Tibial artery (tissue), 4 donors: ENCODE measurements at regions not wholly inside any gene's neighbourhood (a gene's known extent, or its start where the extent isn't known, plus 50 kb on each side); places are given as distances from the start of the nearest gene placed in this dataset.

ENCODE experiments used
- DNase-seq, 2 donors: peaks; one replicate each; pipeline ENCODE4 v3.0.0-alpha.2; 2019
- H3K27ac ChIP-seq, 2 donors: fragments of 200-600 bp; sonication (generic) in 1 of 2; 1 replicate in 1 of 2; 2 replicates in 1 of 2; pipeline ENCODE4 v1.5.1; 2018 to 2019; ENCODE audit warnings: mild to moderate bottlenecking in 1 of 2
- H3K27me3 ChIP-seq, 2 donors: fragments of 200-600 bp; sonication (generic) in 1 of 2; one replicate each; pipeline versions ENCODE4 v1.5.1 to v1.6.0; 2016 to 2019
- H3K36me3 ChIP-seq, 3 donors: fragments of 200-600 bp; sonication (generic) in 2 of 3; one replicate each; pipeline ENCODE4 v1.5.1; 2016 to 2019; ENCODE audit warnings: mild to moderate bottlenecking in 2 of 3
- H3K4me1 ChIP-seq, 4 donors: fragments of 200-600 bp; sonication (generic) in 2 of 4; 1 replicate in 3 of 4; 2 replicates in 1 of 4; pipeline ENCODE4 v1.5.1; 2016 to 2019
- H3K4me3 ChIP-seq, 2 donors: fragments of 200-600 bp; sonication (generic) in 1 of 2; 1 replicate in 1 of 2; 2 replicates in 1 of 2; pipeline ENCODE4 v1.5.1; 2018 to 2019; ENCODE audit warnings: mild to moderate bottlenecking in 2 of 2
- H3K9me3 ChIP-seq, 3 donors: fragments of 200-600 bp; sonication (generic) in 1 of 3; one replicate each; pipeline ENCODE4 v1.5.1; 2016 to 2019
- CTCF ChIP-seq, 2 experiments: fragments of 200-600 bp in 1 of 2; fragments of 450-650 bp in 1 of 2; IDR thresholded peaks; one replicate each; pipeline ENCODE4 v1.5.1; 2017 to 2019; ENCODE audit warnings: antibody characterized with exemption in 2 of 2, mild to moderate bottlenecking in 1 of 2, moderate library complexity in 1 of 2
- intact Hi-C: fragments of 100-400 bp; cut with DNase I; formaldehyde crosslinking; loops from one replicate; pipeline ENCODE4 v1.15.0; 2023; ENCODE audit warnings: low total_unique reads

- H3K4me3 ChIP-seq: no peak overlapping the region
- no peak for TF ChIP-seq CTCF (IDR thresholded peaks at IDR 0.05)
- no peaks in the 10 kb centered on the region for H3K9me3 ChIP-seq
- no peak overlapping the region for H3K27ac ChIP-seq
- intact Hi-C loops: no loop called here
- H3K36me3 ChIP-seq: no peaks in the 10 kb centered on the region
- DNase-seq: no peak
- H3K27me3 ChIP-seq: no peaks in the 10 kb centered on the region
- peaks cover 0 to 11% (median 3%) of the 10 kb centered on the region in 4 donors for H3K4me1 ChIP-seq
These were observed 341.0 kb upstream of the ZMIZ1 start for GRCh38 chr10:78727728-78728127.

- no peak for DNase-seq
- no peaks in the 10 kb centered on the region for H3K27me3 ChIP-seq
- H3K4me3 ChIP-seq: no peak overlapping the region
- no peak for TF ChIP-seq CTCF (IDR thresholded peaks at IDR 0.05)
- H3K27ac ChIP-seq: no peak overlapping the region
- no peaks in the 10 kb centered on the region for H3K36me3 ChIP-seq
- no peaks in the 10 kb centered on the region for H3K9me3 ChIP-seq
- peaks cover 0 to 11% (median 3%) of the 10 kb centered on the region in 4 donors for H3K4me1 ChIP-seq
- intact Hi-C loops: no loop called here
These were observed 340.6 kb upstream of the ZMIZ1 start for GRCh38 chr10:78728176-78728575.

GRCh38 chr10:78729366-78729765 lies 339.4 kb upstream of the ZMIZ1 start:
- no peak overlapping the region for H3K27ac ChIP-seq
- H3K27me3 ChIP-seq: no peaks in the 10 kb centered on the region
- intact Hi-C loops: no loop called here
- no peak overlapping the region for H3K4me3 ChIP-seq
- no peaks in the 10 kb centered on the region for H3K9me3 ChIP-seq
- no peak for DNase-seq
- H3K36me3 ChIP-seq: no peaks in the 10 kb centered on the region
- peaks cover 0 to 11% (median 3%) of the 10 kb centered on the region in 4 donors for H3K4me1 ChIP-seq
- TF ChIP-seq CTCF (IDR thresholded peaks at IDR 0.05): no peak

- no peak for TF ChIP-seq CTCF (IDR thresholded peaks at IDR 0.05)
- no peak overlapping the region for H3K27ac ChIP-seq
- H3K27me3 ChIP-seq: no peaks in the 10 kb centered on the region
- no peak for DNase-seq
- peaks cover 0 to 11% (median 3%) of the 10 kb centered on the region in 4 donors for H3K4me1 ChIP-seq
- intact Hi-C loops: no loop called here
- H3K4me3 ChIP-seq: no peak overlapping the region
- no peaks in the 10 kb centered on the region for H3K9me3 ChIP-seq
- no peaks in the 10 kb centered on the region for H3K36me3 ChIP-seq
These were observed 339.0 kb upstream of the ZMIZ1 start for GRCh38 chr10:78729800-78730199.

GRCh38 chr10:78730754-78731153 lies 338.0 kb upstream of the ZMIZ1 start:
- no peak overlapping the region for H3K27ac ChIP-seq
- H3K4me1 ChIP-seq: peaks cover 0 to 11% (median 3%) of the 10 kb centered on the region in 4 donors
- H3K27me3 ChIP-seq: no peaks in the 10 kb centered on the region
- intact Hi-C loops: no loop called here
- no peak for TF ChIP-seq CTCF (IDR thresholded peaks at IDR 0.05)
- DNase-seq: no peak
- H3K9me3 ChIP-seq: no peaks in the 10 kb centered on the region
- no peaks in the 10 kb centered on the region for H3K36me3 ChIP-seq
- H3K4me3 ChIP-seq: no peak overlapping the region

GRCh38 chr10:78731675-78732074 lies 337.1 kb upstream of the ZMIZ1 start:
- Histone ChIP-seq H3K4me3 (no peak overlapping the region), H3K9me3 (no peaks in the 10 kb centered on the region), H3K27me3 (no peaks in the 10 kb centered on the region), H3K27ac (no peak overlapping the region), H3K4me1 (peaks cover 0 to 11% (median 3%) of the 10 kb centered on the region in 4 donors), H3K36me3 (no peaks in the 10 kb centered on the region)
- TF ChIP-seq CTCF (IDR thresholded peaks at IDR 0.05): no peak
- intact Hi-C loops: no loop called here
- no peak for DNase-seq
